GM20000 (cell line): ENCODE measurements at regions not wholly inside any gene's neighbourhood (a gene's known extent, or its start where the extent isn't known, plus 50 kb on each side); places are given as distances from the start of the nearest gene placed in this dataset.

ENCODE experiments used
- DNase-seq: peaks from one replicate; pipeline ENCODE4 v3.0.0; 2012; ENCODE audit warnings: low spot score
- TF ChIP-seq, protein P1 (sequence below): IDR thresholded peaks from 2 replicates; pipeline ENCODE4 v1.5.1; 2012; ENCODE audit warnings: mild to moderate bottlenecking, control low read depth; ENCODE audit errors: extremely low read depth, missing control alignments

GRCh38 chr16:17014484-17015121 is 456.2 kb downstream of the XYLT1 start:
- TF ChIP-seq, protein P1, sequence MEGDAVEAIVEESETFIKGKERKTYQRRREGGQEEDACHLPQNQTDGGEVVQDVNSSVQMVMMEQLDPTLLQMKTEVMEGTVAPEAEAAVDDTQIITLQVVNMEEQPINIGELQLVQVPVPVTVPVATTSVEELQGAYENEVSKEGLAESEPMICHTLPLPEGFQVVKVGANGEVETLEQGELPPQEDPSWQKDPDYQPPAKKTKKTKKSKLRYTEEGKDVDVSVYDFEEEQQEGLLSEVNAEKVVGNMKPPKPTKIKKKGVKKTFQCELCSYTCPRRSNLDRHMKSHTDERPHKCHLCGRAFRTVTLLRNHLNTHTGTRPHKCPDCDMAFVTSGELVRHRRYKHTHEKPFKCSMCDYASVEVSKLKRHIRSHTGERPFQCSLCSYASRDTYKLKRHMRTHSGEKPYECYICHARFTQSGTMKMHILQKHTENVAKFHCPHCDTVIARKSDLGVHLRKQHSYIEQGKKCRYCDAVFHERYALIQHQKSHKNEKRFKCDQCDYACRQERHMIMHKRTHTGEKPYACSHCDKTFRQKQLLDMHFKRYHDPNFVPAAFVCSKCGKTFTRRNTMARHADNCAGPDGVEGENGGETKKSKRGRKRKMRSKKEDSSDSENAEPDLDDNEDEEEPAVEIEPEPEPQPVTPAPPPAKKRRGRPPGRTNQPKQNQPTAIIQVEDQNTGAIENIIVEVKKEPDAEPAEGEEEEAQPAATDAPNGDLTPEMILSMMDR: no peak
- DNase-seq: no peak

DNA sequence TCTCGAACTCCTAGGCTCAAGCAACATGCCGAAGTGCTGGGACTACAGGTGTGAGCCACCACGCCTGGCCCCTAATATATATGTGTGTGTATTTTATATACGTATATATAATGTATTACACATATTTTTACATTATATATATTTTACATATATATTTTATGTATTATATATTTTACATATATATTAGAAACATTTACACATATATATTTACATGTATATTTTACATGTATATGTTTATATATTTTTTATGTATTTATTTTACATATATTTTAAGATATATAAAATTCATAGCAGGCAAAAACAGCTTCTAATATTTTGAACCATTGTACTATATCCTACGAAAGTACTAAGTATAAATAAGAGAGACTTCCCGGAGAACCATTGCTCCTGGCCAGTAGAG is 455.1 kb downstream of the XYLT1 start:
- no peak for DNase-seq
- TF ChIP-seq, protein P1: no peak

DNA sequence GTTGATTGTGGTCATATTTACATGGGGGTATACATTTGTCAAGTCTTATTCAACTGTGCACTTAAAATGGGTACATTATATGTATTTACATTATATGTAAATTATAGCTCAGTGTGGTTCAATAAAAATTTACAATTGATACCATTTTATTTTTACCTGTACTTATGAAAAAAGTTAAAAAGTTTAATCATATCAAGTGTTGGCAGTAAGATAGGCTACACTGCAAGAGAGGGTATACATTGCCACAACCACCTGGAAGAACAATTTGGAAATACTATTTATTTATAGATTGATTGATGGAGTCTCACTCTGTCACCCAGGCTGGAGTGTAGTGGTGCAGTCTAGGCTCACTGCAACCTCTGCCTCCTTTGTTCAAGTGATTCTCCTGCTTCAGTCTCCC is 453.3 kb downstream of the XYLT1 start:
- TF ChIP-seq, protein P1: no peak
- DNase-seq: no peak

- no peak for DNase-seq
- TF ChIP-seq, protein P1: no peak
These were observed 452.2 kb downstream of the XYLT1 start for GRCh38 chr16:17018585-17018939.

- TF ChIP-seq, protein P1: no peak
- no peak for DNase-seq
These were observed 451.4 kb downstream of the XYLT1 start for GRCh38 chr16:17019366-17019765.

GRCh38 chr16:17023606-17024005 is 447.2 kb downstream of the XYLT1 start:
- TF ChIP-seq, protein P1: no peak
- DNase-seq: no peak

GRCh38 chr16:17024514-17024913 is 446.2 kb downstream of the XYLT1 start:
- DNase-seq: no peak
- TF ChIP-seq, protein P1: no peak
